CD4-positive, alpha-beta T cell treated with Interferon gamma for 1 hour (primary cell): ENCODE measurements at regions not wholly inside any gene's neighbourhood (a gene's known extent, or its start where the extent isn't known, plus 50 kb on each side); places are given as distances from the start of the nearest gene placed in this dataset.
"Not testable (repeated sequence)": the region's sequence is repeated elsewhere in the genome, so short reads cannot be mapped to it uniquely, and the experiment has no call there.

ENCODE experiments used
- DNase-seq: peaks from one replicate; pipeline ENCODE4 v3.0.0-alpha.2; 2020

- no peak for DNase-seq
Observed at GRCh38 chr6:79808921-79809320, 138.4 kb downstream of the ELOVL4 start.

- not testable (repeated sequence) for DNase-seq
Observed at GRCh38 chr6:79806661-79807060, 140.7 kb downstream of the ELOVL4 start.

- DNase-seq, result no peak
Observed at GRCh38 chr6:79804732-79805131, 142.6 kb downstream of the ELOVL4 start.

- no peak for DNase-seq
Observed at GRCh38 chr6:79803917-79804316, 143.4 kb downstream of the ELOVL4 start.

- DNase-seq, result no peak
Observed at GRCh38 chr6:79802657-79803300, 144.6 kb downstream of the ELOVL4 start.

GRCh38 chr6:79801362-79801761 is 146.0 kb downstream of the ELOVL4 start:
- no peak for DNase-seq

- DNase-seq, result no peak
Observed at GRCh38 chr6:79798841-79799240, 148.5 kb downstream of the ELOVL4 start.

GRCh38 chr6:79797912-79798311 is 149.4 kb downstream of the ELOVL4 start:
- DNase-seq, result no peak

- no peak for DNase-seq
Observed at GRCh38 chr6:79797163-79797764, 150.1 kb downstream of the ELOVL4 start.

GRCh38 chr6:79796197-79796596 is 151.2 kb downstream of the ELOVL4 start:
- DNase-seq, result no peak

- no peak for DNase-seq
Observed at GRCh38 chr6:79789896-79790295, 157.5 kb downstream of the ELOVL4 start.

- no peak for DNase-seq
Observed at GRCh38 chr6:79788756-79789155, 157.6 kb downstream of the SH3BGRL2 start.

GRCh38 chr6:79787626-79788025 is 156.5 kb downstream of the SH3BGRL2 start:
- no peak for DNase-seq

- no peak for DNase-seq
Observed at GRCh38 chr6:79784395-79784753, 153.2 kb downstream of the SH3BGRL2 start.

- DNase-seq, result no peak
Observed at GRCh38 chr6:79783670-79784394, 152.7 kb downstream of the SH3BGRL2 start.

- no peak for DNase-seq
Observed at GRCh38 chr6:79782792-79783580, 151.9 kb downstream of the SH3BGRL2 start.

GRCh38 chr6:79781916-79782315 is 150.8 kb downstream of the SH3BGRL2 start:
- DNase-seq, result no peak

GRCh38 chr6:79780881-79781280 is 149.8 kb downstream of the SH3BGRL2 start:
- DNase-seq, result no peak

- no peak for DNase-seq
Observed at GRCh38 chr6:79778816-79779215, 147.7 kb downstream of the SH3BGRL2 start.

GRCh38 chr6:79777713-79778579 is 146.8 kb downstream of the SH3BGRL2 start:
- peak; percentile 83 for DNase-seq

GRCh38 chr6:79776076-79776475 is 144.9 kb downstream of the SH3BGRL2 start:
- DNase-seq, result no peak

- no peak for DNase-seq
Observed at GRCh38 chr6:79775222-79775621, 144.1 kb downstream of the SH3BGRL2 start.
